ENCODE measurements at regions not wholly inside any gene's neighbourhood (a gene's known extent, or its start where the extent isn't known, plus 50 kb on each side); places are given as distances from the start of the nearest gene placed in this dataset.
"Not testable (repeated sequence)": the region's sequence is repeated elsewhere in the genome, so short reads cannot be mapped to it uniquely, and the experiment has no call there.

GRCh38 chr9:71632776-71633175 is 135.5 kb downstream of the CEMIP2 start:
- no peak for DNase-seq

- no peak for DNase-seq
Measured at GRCh38 chr9:71630377-71630995, 137.8 kb downstream of the CEMIP2 start.

- DNase-seq = no peak
Measured at GRCh38 chr9:71629578-71630215, 138.6 kb downstream of the CEMIP2 start.

- DNase-seq = no peak
Measured at GRCh38 chr9:71628247-71628646, 140.1 kb downstream of the CEMIP2 start.

- no peak for DNase-seq
Measured at GRCh38 chr9:71627537-71627936, 140.8 kb downstream of the CEMIP2 start.

GRCh38 chr9:71626395-71626794 is 141.9 kb downstream of the CEMIP2 start:
- DNase-seq = no peak

- no peak for DNase-seq
Measured at GRCh38 chr9:71624728-71625127, 143.6 kb downstream of the CEMIP2 start.

- no peak for DNase-seq
Measured at GRCh38 chr9:71620746-71621145, 147.6 kb downstream of the CEMIP2 start.

- DNase-seq = no peak
Measured at GRCh38 chr9:71620331-71620730, 148.0 kb downstream of the CEMIP2 start.

GRCh38 chr9:71619926-71620325 is 148.4 kb downstream of the CEMIP2 start:
- DNase-seq = no peak

- no peak for DNase-seq
Measured at GRCh38 chr9:71614409-71615010, 153.8 kb downstream of the CEMIP2 start.

GRCh38 chr9:71612889-71613288 is 155.4 kb downstream of the CEMIP2 start:
- no peak for DNase-seq

- DNase-seq = no peak
Measured at GRCh38 chr9:71609448-71609830, 158.9 kb downstream of the CEMIP2 start.

GRCh38 chr9:71608825-71609447 is 159.4 kb downstream of the CEMIP2 start:
- no peak for DNase-seq

GRCh38 chr9:71608021-71608420 is 160.3 kb downstream of the CEMIP2 start:
- no peak for DNase-seq

GRCh38 chr9:71607461-71607881 is 160.8 kb downstream of the CEMIP2 start:
- no peak for DNase-seq

- peak; percentile 2 to 41 for DNase-seq
Measured at GRCh38 chr9:71604197-71605063, 163.9 kb downstream of the CEMIP2 start.

GRCh38 chr9:71602652-71603051 is 165.7 kb downstream of the CEMIP2 start:
- no peak for DNase-seq

GRCh38 chr9:71595762-71596161 is 172.6 kb downstream of the CEMIP2 start:
- not testable (repeated sequence) for DNase-seq

- DNase-seq = no peak
Measured at GRCh38 chr9:71594541-71594940, 173.8 kb downstream of the CEMIP2 start.

GRCh38 chr9:71592400-71592799 is 175.9 kb downstream of the CEMIP2 start:
- no peak for DNase-seq

GRCh38 chr9:71590362-71590761 is 178.0 kb downstream of the CEMIP2 start:
- DNase-seq = no peak

GRCh38 chr9:71589612-71590011 is 178.7 kb downstream of the CEMIP2 start:
- DNase-seq = no peak
